Stomach (tissue), 8 donors: ENCODE measurements at regions not wholly inside any gene's neighbourhood (a gene's known extent, or its start where the extent isn't known, plus 50 kb on each side); places are given as distances from the start of the nearest gene placed in this dataset.

ENCODE experiments used
- DNase-seq, 2 donors: peaks; one replicate each; pipeline versions ENCODE4 v3.0.0 to v3.0.0-alpha.2; 2013 to 2019
- H3K27ac ChIP-seq, 5 donors: fragments of 200-600 bp in 4 of 5; sonication (generic) in 4 of 5; one replicate each; pipeline ENCODE4 v1.5.1; 2013 to 2019; ENCODE audit warnings: mild to moderate bottlenecking in 1 of 5, moderate library complexity in 1 of 5
- H3K27me3 ChIP-seq, 3 donors: fragments of 200-600 bp; sonication (generic); one replicate each; pipeline ENCODE4 v1.5.1; 2017 to 2019; ENCODE audit warnings: mixed run types in 1 of 3
- H3K36me3 ChIP-seq, 4 donors: fragments of 200-600 bp; sonication (generic); 1 replicate in 3 of 4; 2 replicates in 1 of 4; pipeline ENCODE4 v1.5.1; 2016 to 2019
- H3K4me1 ChIP-seq, 4 donors: fragments of 200-600 bp; sonication (generic); one replicate each; pipeline ENCODE4 v1.5.1; 2016 to 2019
- H3K4me3 ChIP-seq, 4 donors: fragments of 200-600 bp; sonication (generic) in 3 of 4; one replicate each; pipeline ENCODE4 v1.5.1; 2016 to 2019; ENCODE audit warnings: mild to moderate bottlenecking in 1 of 4
- H3K9me3 ChIP-seq, 4 donors: fragments of 200-600 bp; sonication (generic); one replicate each; pipeline ENCODE4 v1.5.1; 2016 to 2019
- EP300 ChIP-seq: sonication (generic); formaldehyde crosslinking; IDR thresholded peaks from one replicate; pipeline ENCODE4 v1.6.1; 2017; ENCODE audit warnings: antibody characterized with exemption
- POLR2A ChIP-seq, 4 donors: fragments of 450-650 bp; IDR thresholded peaks; one replicate each; pipeline ENCODE4 v1.6.1; 2016; ENCODE audit warnings: antibody characterized with exemption in 4 of 4, control low read depth in 2 of 4, mild to moderate bottlenecking in 1 of 4, moderate library complexity in 1 of 4
- POLR2AphosphoS5 ChIP-seq, 3 donors: sonication (generic); formaldehyde crosslinking; IDR thresholded peaks; one replicate each; pipeline ENCODE4 v1.6.1; 2016; ENCODE audit warnings: antibody characterized with exemption in 3 of 3
- WGBS, 5 donors: extraction: QIAGEN DNeasy Blood & Tissue Kit in 3 of 5; methylation state at CpG; one replicate each; pipeline versions ENCODE4 v1.1.5 to v1.1.7; 2013 to 2018; 5-methylcytosine and 5-hydroxymethylcytosine counted together
- intact Hi-C: fragments of 100-400 bp; cut with DNase I; formaldehyde crosslinking; loops from one replicate; pipeline ENCODE4 v1.15.1; 2023; ENCODE audit warnings: low total_unique reads
- TF ChIP-seq, protein P1 (sequence below), 7 experiments: fragments of 450-650 bp in 4 of 7; fragments of 200-600 bp in 3 of 7; sonication (generic) in 3 of 7; IDR thresholded peaks; one replicate each; pipeline ENCODE4 v1.5.1; 2016 to 2019; ENCODE audit warnings: antibody characterized with exemption in 7 of 7, control low read depth in 2 of 7, mild to moderate bottlenecking in 1 of 7
- donor health status: healthy with polysubstance abuse.
- donor health status: Bipolar disorder and iron deficiency.
- donor health status: healthy.

DNA sequence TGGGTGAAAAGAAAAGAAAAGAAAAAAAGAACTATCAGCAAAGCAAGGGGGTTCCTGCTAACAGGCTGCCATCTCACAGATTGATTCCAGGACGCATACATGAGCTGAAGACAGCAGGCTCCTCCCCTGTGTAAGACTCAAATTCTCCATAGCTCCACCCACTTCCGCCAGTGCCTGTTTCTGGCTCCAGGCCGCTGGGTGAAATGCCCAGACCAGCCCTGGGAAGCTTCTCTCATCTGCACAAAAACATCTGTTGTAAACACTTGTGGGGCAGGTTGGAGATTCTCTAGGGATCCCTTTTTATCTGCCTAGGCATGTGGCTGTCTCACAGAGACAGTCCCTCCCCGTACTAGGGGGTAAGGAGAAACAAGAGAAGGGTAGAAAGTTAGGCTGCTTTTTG lies 1054.4 kb upstream of the SPRY2 start:
- Histone ChIP-seq H3K4me1 (no peaks in the 10 kb centered on the region), H3K27ac (no peak overlapping the region), H3K4me3 (no peak overlapping the region), H3K36me3 (no peaks in the 10 kb centered on the region), H3K9me3 (peaks cover 0 to 6% (median 0%) of the 10 kb centered on the region in 4 donors), H3K27me3 (no peaks in the 10 kb centered on the region)
- 68 to 83% (median 76%) methylated on average over 4 of the region's 4 CpGs for WGBS, 5 donors
- no peak for TF ChIP-seq POLR2AphosphoS5 (IDR thresholded peaks at IDR 0.05)
- TF ChIP-seq, protein P1, sequence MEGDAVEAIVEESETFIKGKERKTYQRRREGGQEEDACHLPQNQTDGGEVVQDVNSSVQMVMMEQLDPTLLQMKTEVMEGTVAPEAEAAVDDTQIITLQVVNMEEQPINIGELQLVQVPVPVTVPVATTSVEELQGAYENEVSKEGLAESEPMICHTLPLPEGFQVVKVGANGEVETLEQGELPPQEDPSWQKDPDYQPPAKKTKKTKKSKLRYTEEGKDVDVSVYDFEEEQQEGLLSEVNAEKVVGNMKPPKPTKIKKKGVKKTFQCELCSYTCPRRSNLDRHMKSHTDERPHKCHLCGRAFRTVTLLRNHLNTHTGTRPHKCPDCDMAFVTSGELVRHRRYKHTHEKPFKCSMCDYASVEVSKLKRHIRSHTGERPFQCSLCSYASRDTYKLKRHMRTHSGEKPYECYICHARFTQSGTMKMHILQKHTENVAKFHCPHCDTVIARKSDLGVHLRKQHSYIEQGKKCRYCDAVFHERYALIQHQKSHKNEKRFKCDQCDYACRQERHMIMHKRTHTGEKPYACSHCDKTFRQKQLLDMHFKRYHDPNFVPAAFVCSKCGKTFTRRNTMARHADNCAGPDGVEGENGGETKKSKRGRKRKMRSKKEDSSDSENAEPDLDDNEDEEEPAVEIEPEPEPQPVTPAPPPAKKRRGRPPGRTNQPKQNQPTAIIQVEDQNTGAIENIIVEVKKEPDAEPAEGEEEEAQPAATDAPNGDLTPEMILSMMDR (IDR thresholded peaks at IDR 0.05) = no peak
- TF ChIP-seq EP300 = no peak
- TF ChIP-seq POLR2A (IDR thresholded peaks at IDR 0.05) = no peak
- intact Hi-C loops = no loop called here
- DNase-seq = peak in 1 of 2 donors; percentile 9

DNA sequence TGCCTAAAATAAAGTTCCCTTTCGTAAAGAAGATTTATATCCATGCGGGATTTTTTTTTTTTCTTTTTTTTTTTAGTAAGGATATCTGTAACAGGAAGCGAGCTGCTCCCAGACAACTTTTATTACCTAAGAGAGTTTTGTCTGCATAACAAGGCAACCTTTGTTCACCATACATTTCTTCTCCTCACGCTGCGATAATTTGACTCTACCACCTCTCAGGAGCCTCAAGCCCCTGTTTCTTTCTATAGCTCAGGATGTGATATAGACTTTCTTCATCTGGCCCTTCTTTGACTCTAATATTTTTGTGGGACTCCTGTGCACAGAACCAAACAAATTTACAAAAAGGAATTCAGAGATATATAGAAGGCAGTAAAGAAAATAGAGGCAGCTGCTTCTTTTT lies 1053.7 kb upstream of the SPRY2 start:
- 36 to 60% (median 47%) methylated on average over 5 of the region's 5 CpGs for WGBS, 5 donors
- H3K27ac ChIP-seq = no peak overlapping the region
- no peak for DNase-seq
- no peak overlapping the region for H3K4me3 ChIP-seq
- H3K4me1 ChIP-seq = no peaks in the 10 kb centered on the region
- no peaks in the 10 kb centered on the region for H3K27me3 ChIP-seq
- no peak for TF ChIP-seq POLR2A (IDR thresholded peaks at IDR 0.05)
- TF ChIP-seq, protein P1 (IDR thresholded peaks at IDR 0.05) = no peak
- peaks cover 0 to 6% (median 0%) of the 10 kb centered on the region in 4 donors for H3K9me3 ChIP-seq
- H3K36me3 ChIP-seq = no peaks in the 10 kb centered on the region
- intact Hi-C loops = no loop called here

DNA sequence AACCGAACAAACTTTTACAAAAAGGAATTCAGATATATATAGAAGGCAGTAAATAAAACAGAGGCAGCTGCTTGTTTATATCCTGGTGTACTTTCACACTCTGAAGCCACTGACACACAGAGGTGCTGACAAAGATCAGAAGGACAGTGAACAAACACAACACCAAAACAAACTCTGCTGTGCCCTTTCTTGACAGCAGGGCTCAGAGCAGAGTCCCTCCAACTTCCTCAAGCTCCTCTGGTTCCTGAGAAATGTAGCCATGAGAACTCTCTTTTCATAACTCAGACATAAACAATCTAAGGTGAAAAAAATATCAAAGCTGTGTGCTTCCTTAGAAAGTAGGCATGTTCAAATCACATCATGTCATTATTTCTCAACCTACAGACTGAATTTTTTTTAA lies 1052.8 kb upstream of the SPRY2 start:
- peak in 1 of 2 donors; percentile 7 for DNase-seq
- H3K4me3 ChIP-seq = no peak overlapping the region
- 19 to 35% (median 30%) methylated on average over 1 of the region's 1 CpG for WGBS, 5 donors
- no peaks in the 10 kb centered on the region for H3K27me3 ChIP-seq
- no peaks in the 10 kb centered on the region for H3K4me1 ChIP-seq
- H3K36me3 ChIP-seq = no peaks in the 10 kb centered on the region
- no peak overlapping the region for H3K27ac ChIP-seq
- intact Hi-C loops = no loop called here
- peaks cover 0 to 6% (median 0%) of the 10 kb centered on the region in 4 donors for H3K9me3 ChIP-seq
- TF ChIP-seq EP300 (no peak), POLR2A (IDR thresholded peaks at IDR 0.05) (no peak), POLR2AphosphoS5 (IDR thresholded peaks at IDR 0.05) (no peak)
- TF ChIP-seq, protein P1 (IDR thresholded peaks at IDR 0.05) = no peak

DNA sequence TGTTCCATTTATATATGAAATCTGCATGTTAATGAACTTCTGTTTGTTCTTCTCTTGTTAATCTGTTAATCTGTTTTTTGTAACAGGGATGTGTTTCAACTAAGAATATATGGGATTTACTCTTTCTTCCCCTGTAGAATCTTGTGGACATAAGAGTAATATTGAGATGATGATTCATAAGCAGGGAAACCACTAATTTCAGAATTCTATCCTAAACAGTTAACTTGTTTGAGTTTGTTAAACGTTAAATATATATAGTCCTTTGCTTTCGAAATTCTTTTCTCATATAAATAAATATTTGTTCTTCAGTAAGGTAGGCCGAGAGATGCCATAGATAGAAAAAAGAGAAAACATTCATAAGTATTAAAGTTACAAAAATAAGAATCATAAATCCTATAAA lies 1052.2 kb upstream of the SPRY2 start:
- no peak for TF ChIP-seq POLR2AphosphoS5 (IDR thresholded peaks at IDR 0.05)
- no peak for TF ChIP-seq POLR2A (IDR thresholded peaks at IDR 0.05)
- no peak for TF ChIP-seq EP300
- TF ChIP-seq, protein P1 (IDR thresholded peaks at IDR 0.05) = no peak
- 30 to 45% (median 38%) methylated on average over 3 of the region's 3 CpGs for WGBS, 5 donors
- Histone ChIP-seq H3K36me3 (no peaks in the 10 kb centered on the region), H3K27ac (no peak overlapping the region), H3K4me1 (no peaks in the 10 kb centered on the region), H3K27me3 (no peaks in the 10 kb centered on the region), H3K4me3 (no peak overlapping the region), H3K9me3 (peaks cover 0 to 6% (median 0%) of the 10 kb centered on the region in 4 donors)
- intact Hi-C loops = no loop called here
- DNase-seq = no peak
